CD4-positive, alpha-beta memory T cell (primary cell): ENCODE measurements at regions not wholly inside any gene's neighbourhood (a gene's known extent, or its start where the extent isn't known, plus 50 kb on each side); places are given as distances from the start of the nearest gene placed in this dataset.
"Not testable (repeated sequence)": the region's sequence is repeated elsewhere in the genome, so short reads cannot be mapped to it uniquely, and the experiment has no call there.

ENCODE experiments used
- CTCF ChIA-PET: fragments of 350-600 bp; sonication (Branson Sonifier 250); formaldehyde crosslinking; loops from one replicate; lab custom pipeline; 2021; ENCODE audit warnings: inconsistent platforms; ENCODE audit not compliant: partially characterized antibody; lab: Charles Lee
- POLR2A ChIA-PET: fragments of 350-600 bp; sonication (Branson Sonifier 250); formaldehyde crosslinking; loops from one replicate; lab custom pipeline; 2021; ENCODE audit not compliant: partially characterized antibody; lab: Charles Lee
- DNase-seq, 5 donors: peaks; one replicate each; pipeline versions ENCODE4 v3.0.0 to v3.0.0-alpha.2; 2020 to 2022; ENCODE audit warnings: mixed read lengths in 1 of 5
- H3K27ac ChIP-seq: one replicate; pipeline ENCODE4 v1.7.0; 2013; ENCODE audit warnings: low read depth, low read length
- H3K27me3 ChIP-seq: 2 replicates; pipeline ENCODE4 v1.7.0; 2013; ENCODE audit warnings: mild to moderate bottlenecking, low read length, moderate library complexity; ENCODE audit not compliant: insufficient read depth
- H3K36me3 ChIP-seq: 2 replicates; pipeline ENCODE4 v1.7.0; 2013; ENCODE audit warnings: mild to moderate bottlenecking, low read length, moderate library complexity; ENCODE audit not compliant: insufficient read depth
- H3K4me1 ChIP-seq: 2 replicates; pipeline ENCODE4 v1.7.0; 2013; ENCODE audit warnings: mild to moderate bottlenecking, low read length, moderate library complexity; ENCODE audit not compliant: insufficient read depth
- H3K4me3 ChIP-seq, 2 donors: one replicate each; pipeline ENCODE4 v1.7.0; 2013; ENCODE audit warnings: low read length in 2 of 2, mild to moderate bottlenecking in 1 of 2
- H3K9me3 ChIP-seq, 2 donors: one replicate each; pipeline ENCODE4 v1.7.0; 2013; ENCODE audit warnings: low read length in 2 of 2, control low read depth in 1 of 2; ENCODE audit not compliant: control insufficient read depth in 1 of 2
- H3K27ac Mint-ChIP-seq, 7 donors: one replicate each; pipeline ENCODE4 v1.8.0; 2020 to 2021; ENCODE audit warnings: mixed read lengths in 7 of 7, mild to moderate bottlenecking in 6 of 7, inconsistent platforms in 3 of 7, moderate library complexity in 3 of 7
- H3K27me3 Mint-ChIP-seq, 2 donors: one replicate each; pipeline ENCODE4 v1.8.0; 2020 to 2021; ENCODE audit warnings: mixed read lengths in 2 of 2
- H3K36me3 Mint-ChIP-seq, 2 donors: one replicate each; pipeline ENCODE4 v1.8.0; 2020 to 2021; ENCODE audit warnings: mixed read lengths in 2 of 2, inconsistent platforms in 1 of 2, mild to moderate bottlenecking in 1 of 2
- H3K4me1 Mint-ChIP-seq, 4 donors: one replicate each; pipeline ENCODE4 v1.8.0; 2020 to 2021; ENCODE audit warnings: mixed read lengths in 4 of 4, mild to moderate bottlenecking in 1 of 4
- H3K4me3 Mint-ChIP-seq, 8 donors: one replicate each; pipeline ENCODE4 v1.8.0; 2020 to 2021; ENCODE audit warnings: mixed read lengths in 8 of 8, mild to moderate bottlenecking in 7 of 8, moderate library complexity in 6 of 8, inconsistent platforms in 3 of 8
- H3K9me3 Mint-ChIP-seq, 8 donors: one replicate each; pipeline ENCODE4 v1.8.0; 2020 to 2021; ENCODE audit warnings: mixed read lengths in 8 of 8, mild to moderate bottlenecking in 5 of 8, inconsistent platforms in 3 of 8, moderate library complexity in 1 of 8
- intact Hi-C: fragments of 100-400 bp; cut with micrococcal nuclease; formaldehyde crosslinking; loops from one replicate; pipeline ENCODE4 v1.15.1; 2023

- Mint-ChIP-seq H3K4me1 (peaks cover 0 to 2% (median 0%) of the 10 kb centered on the region in 4 donors), H3K4me3 (no peak overlapping the region), H3K9me3 (peaks cover 0 to 44% (median 22%) of the 10 kb centered on the region in 8 donors), H3K27ac (no peak overlapping the region), H3K27me3 (no peaks in the 10 kb centered on the region), H3K36me3 (peaks cover 0 to 6% of the 10 kb centered on the region in 2 donors)
- H3K4me1 ChIP-seq: no peaks in the 10 kb centered on the region
- H3K4me3 ChIP-seq: no peak overlapping the region
- ChIA-PET POLR2A (no interaction called here), CTCF (no interaction called here)
- H3K36me3 ChIP-seq: no peaks in the 10 kb centered on the region
- H3K27ac ChIP-seq: no peak overlapping the region
- peaks cover 0 to 3% of the 10 kb centered on the region in 2 donors for H3K9me3 ChIP-seq
- no peaks in the 10 kb centered on the region for H3K27me3 ChIP-seq
- no peak for DNase-seq
- intact Hi-C loops: no loop called here
Observed at GRCh38 chr20:29742699-29743100, 1514.8 kb upstream of the DEFB115 start.

DNA sequence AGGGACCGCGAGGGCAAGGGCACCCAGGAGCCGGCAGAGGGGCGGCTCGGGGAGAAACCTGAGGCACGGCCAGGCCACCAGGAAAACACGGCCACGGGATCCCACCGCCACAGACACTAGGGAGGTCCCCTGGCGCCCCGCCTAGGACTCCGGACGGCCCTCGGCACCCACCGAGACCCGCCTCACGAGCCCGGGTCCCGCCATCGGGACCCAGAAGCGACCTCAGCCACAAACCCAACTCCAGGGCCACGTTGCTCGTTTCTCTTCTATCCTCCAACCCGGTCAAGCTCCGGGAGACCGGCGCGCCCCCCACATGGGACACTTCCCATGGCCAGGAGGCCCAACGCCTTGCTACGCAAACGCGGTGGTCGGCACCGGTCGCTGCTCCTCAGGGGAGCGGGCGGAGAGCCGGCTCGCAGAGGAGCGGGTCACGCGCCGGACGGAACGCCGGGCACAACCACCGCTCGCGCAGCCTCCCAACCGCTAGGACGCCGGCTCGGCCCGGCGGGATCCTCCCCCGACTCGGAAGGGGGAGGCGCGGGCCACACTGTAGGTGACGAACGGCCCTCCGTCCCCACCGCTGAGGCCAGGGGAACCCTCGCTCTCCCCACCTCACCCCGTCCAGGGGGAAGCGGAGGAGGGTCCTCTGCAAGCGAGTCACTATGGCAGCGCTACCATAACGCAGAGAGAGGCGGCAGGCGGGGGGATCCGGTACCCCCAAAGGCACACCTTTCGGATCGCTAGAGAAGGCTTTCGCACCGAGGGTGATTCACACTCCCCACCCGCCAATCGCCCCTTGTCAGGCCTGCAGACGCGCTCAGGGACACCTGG, 1514.1 kb upstream of the DEFB115 start:
- no peak overlapping the region for H3K4me3 ChIP-seq
- H3K9me3 ChIP-seq: no peaks in the 10 kb centered on the region
- CTCF ChIA-PET: no interaction called here
- intact Hi-C loops: no loop called here
- Mint-ChIP-seq H3K4me1 (peaks cover 0 to 2% (median 0%) of the 10 kb centered on the region in 4 donors), H3K9me3 (peaks cover 0 to 37% (median 15%) of the 10 kb centered on the region in 8 donors), H3K36me3 (peaks cover 0 to under 1% of the 10 kb centered on the region in 2 donors), H3K27ac (no peak overlapping the region), H3K4me3 (no peak overlapping the region), H3K27me3 (no peaks in the 10 kb centered on the region)
- no peak overlapping the region for H3K27ac ChIP-seq
- POLR2A ChIA-PET: no interaction called here
- no peaks in the 10 kb centered on the region for H3K27me3 ChIP-seq
- DNase-seq: no peak
- no peaks in the 10 kb centered on the region for H3K36me3 ChIP-seq
- H3K4me1 ChIP-seq: no peaks in the 10 kb centered on the region

DNA sequence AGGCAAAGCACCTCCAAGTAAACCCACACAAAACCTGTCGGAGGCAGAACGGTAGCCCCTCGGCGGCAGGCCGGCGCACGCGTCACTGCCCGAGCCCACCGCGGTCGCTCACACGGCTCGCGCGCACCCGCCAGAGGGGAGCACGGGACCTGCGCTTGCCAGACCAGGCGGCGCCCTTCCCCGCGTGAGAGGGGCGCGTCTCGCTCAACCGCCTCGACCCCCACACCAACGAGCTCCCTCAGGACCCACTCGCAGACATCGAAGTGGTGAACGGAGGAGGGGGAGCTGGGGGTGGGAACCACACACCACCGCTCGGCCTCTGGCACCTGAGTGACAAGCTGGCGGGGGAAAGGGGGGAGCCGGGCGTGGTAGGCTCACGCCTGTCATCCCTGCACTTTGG, 1513.4 kb upstream of the DEFB115 start:
- Mint-ChIP-seq H3K4me3 (no peak overlapping the region), H3K27me3 (no peaks in the 10 kb centered on the region), H3K27ac (no peak overlapping the region), H3K36me3 (no peaks in the 10 kb centered on the region), H3K9me3 (peaks cover 0 to 33% (median 8%) of the 10 kb centered on the region in 8 donors), H3K4me1 (peaks cover 0 to 2% (median 0%) of the 10 kb centered on the region in 4 donors)
- no peak overlapping the region for H3K27ac ChIP-seq
- intact Hi-C loops: no loop called here
- DNase-seq: no peak
- H3K4me1 ChIP-seq: no peaks in the 10 kb centered on the region
- no peaks in the 10 kb centered on the region for H3K9me3 ChIP-seq
- no peak overlapping the region for H3K4me3 ChIP-seq
- ChIA-PET POLR2A (no interaction called here), CTCF (no interaction called here)
- no peaks in the 10 kb centered on the region for H3K36me3 ChIP-seq
- no peaks in the 10 kb centered on the region for H3K27me3 ChIP-seq

- intact Hi-C loops, H3K36me3 Mint-ChIP-seq, H3K4me1 Mint-ChIP-seq, H3K27me3 ChIP-seq, H3K4me3 Mint-ChIP-seq, POLR2A ChIA-PET, H3K4me3 ChIP-seq, H3K27ac ChIP-seq, H3K27ac Mint-ChIP-seq, H3K27me3 Mint-ChIP-seq, H3K9me3 ChIP-seq, CTCF ChIA-PET, H3K4me1 ChIP-seq, H3K36me3 ChIP-seq, DNase-seq: not testable (repeated sequence)
- H3K9me3 Mint-ChIP-seq: peaks cover 0 to 30% (median 6%) of the 10 kb centered on the region in 8 donors
Observed at GRCh38 chr20:29745534-29746245, 1511.8 kb upstream of the DEFB115 start.

GRCh38 chr20:29750268-29750899, 1507.1 kb upstream of the DEFB115 start:
- Mint-ChIP-seq H3K9me3 (peaks cover 0 to 52% (median 29%) of the 10 kb centered on the region in 8 donors), H3K36me3 (peaks cover 4 to 11% of the 10 kb centered on the region in 2 donors), H3K27ac (no peak overlapping the region), H3K4me3 (no peak overlapping the region), H3K27me3 (no peaks in the 10 kb centered on the region), H3K4me1 (peaks cover 0 to 19% (median 0%) of the 10 kb centered on the region in 4 donors)
- POLR2A ChIA-PET: no interaction called here
- no peak for DNase-seq
- CTCF ChIA-PET: no interaction called here
- no peak overlapping the region for H3K4me3 ChIP-seq
- H3K9me3 ChIP-seq: no peaks in the 10 kb centered on the region
- intact Hi-C loops: no loop called here
- H3K27ac ChIP-seq: no peak overlapping the region
- no peaks in the 10 kb centered on the region for H3K36me3 ChIP-seq
- no peaks in the 10 kb centered on the region for H3K27me3 ChIP-seq
- H3K4me1 ChIP-seq: no peaks in the 10 kb centered on the region

- peak in 1 of 5 donors; percentile 53 for DNase-seq
- Mint-ChIP-seq H3K27ac (peak overlapping the region in 4 of 7 donors; percentile 57 to 95 (median 70)), H3K4me3 (peak overlapping the region in 4 of 8 donors; percentile 54 to 84 (median 80)), H3K36me3 (peaks cover 4 to 11% of the 10 kb centered on the region in 2 donors), H3K9me3 (peaks cover 0 to 62% (median 30%) of the 10 kb centered on the region in 8 donors), H3K4me1 (peaks cover 0 to 19% (median 0%) of the 10 kb centered on the region in 4 donors)
- H3K27me3 ChIP-seq, CTCF ChIA-PET, H3K27me3 Mint-ChIP-seq, H3K36me3 ChIP-seq, H3K9me3 ChIP-seq, H3K4me3 ChIP-seq, H3K4me1 ChIP-seq, POLR2A ChIA-PET, H3K27ac ChIP-seq, intact Hi-C loops: not testable (repeated sequence)
Observed at GRCh38 chr20:29752644-29753425, 1504.6 kb upstream of the DEFB115 start.
